PC-9 (cell line): ENCODE measurements at regions not wholly inside any gene's neighbourhood (a gene's known extent, or its start where the extent isn't known, plus 50 kb on each side); places are given as distances from the start of the nearest gene placed in this dataset.

Experiments
- BruUV-seq: library from RNA; stranded (reverse); fragments of 400-500 nt; replicated peaks from 2 replicates; lab custom pipeline; 2021; lab: Mats Ljungman, UMichigan
- CTCF ChIA-PET: fragments of 300-600 bp; sonication (Branson Sonifier 250); formaldehyde crosslinking; loops from one replicate; lab custom pipeline; 2022; ENCODE audit warnings: antibody characterized with exemption; lab: Charles Lee
- POLR2A ChIA-PET: fragments of 300-600 bp; sonication (Branson Sonifier 250); formaldehyde crosslinking; loops from one replicate; lab custom pipeline; 2022; ENCODE audit warnings: antibody characterized with exemption; ENCODE audit not compliant: unreplicated experiment; lab: Charles Lee
- DNase-seq, 2 experiments: peaks; one replicate each; pipeline versions ENCODE4 v3.0.0 to v3.0.0-alpha.2; 2015 to 2022; ENCODE audit warnings: mixed read lengths in 1 of 2
- H2AFZ ChIP-seq: fragments of 200-600 bp; sonication (generic); 2 replicates; pipeline ENCODE4 v1.8.1; 2017; ENCODE audit warnings: antibody characterized with exemption
- H3F3A ChIP-seq: fragments of 200-600 bp; sonication (generic); 2 replicates; pipeline ENCODE4 v1.8.1; 2017; ENCODE audit warnings: antibody characterized with exemption, mild to moderate bottlenecking, low read depth; ENCODE audit not compliant: insufficient read depth
- H3K27ac ChIP-seq: fragments of 200-600 bp; sonication (generic); 2 replicates; pipeline ENCODE4 v1.6.1; 2016; ENCODE audit warnings: mixed run types
- H3K27me3 ChIP-seq: fragments of 200-600 bp; sonication (generic); 2 replicates; pipeline ENCODE4 v1.6.1; 2016; ENCODE audit warnings: low read depth, mixed run types; ENCODE audit not compliant: insufficient read depth
- H3K36me3 ChIP-seq: fragments of 200-600 bp; sonication (generic); 2 replicates; pipeline ENCODE4 v1.6.1; 2016; ENCODE audit warnings: low read depth, mixed run types
- H3K4me1 ChIP-seq: fragments of 200-600 bp; sonication (generic); replicated peaks from 2 replicates; pipeline ENCODE4 v1.6.1; 2016; ENCODE audit warnings: mixed run types; ENCODE audit not compliant: insufficient read depth
- H3K4me2 ChIP-seq: fragments of 200-600 bp; sonication (generic); 2 replicates; pipeline ENCODE4 v1.6.1; 2017; ENCODE audit warnings: mixed run types
- H3K4me3 ChIP-seq: fragments of 200-600 bp; sonication (generic); 2 replicates; pipeline ENCODE4 v1.6.1; 2016; ENCODE audit warnings: mixed run types
- H3K79me2 ChIP-seq: fragments of 200-600 bp; sonication (generic); 2 replicates; pipeline ENCODE4 v1.6.1; 2017; ENCODE audit warnings: low read depth, mixed run types
- H3K9me2 ChIP-seq: fragments of 200-600 bp; sonication (generic); 2 replicates; pipeline ENCODE4 v1.8.1; 2017; ENCODE audit warnings: mild to moderate bottlenecking; ENCODE audit not compliant: insufficient read depth
- H3K9me3 ChIP-seq: fragments of 200-600 bp; sonication (generic); 2 replicates; pipeline ENCODE4 v1.8.1; 2016; ENCODE audit warnings: low read depth; ENCODE audit not compliant: insufficient read depth
- H4K20me1 ChIP-seq: fragments of 200-600 bp; sonication (generic); 2 replicates; pipeline ENCODE4 v1.8.1; 2017; ENCODE audit not compliant: insufficient read depth
- CTCF ChIP-seq: fragments of 200-600 bp; sonication (generic); conservative IDR thresholded peaks from 2 replicates; pipeline ENCODE4 v1.6.1; 2017; ENCODE audit warnings: mixed run types, antibody characterized with exemption, mild to moderate bottlenecking, moderate library complexity
- EZH2 ChIP-seq: fragments of 200-600 bp; sonication (generic); IDR thresholded peaks from 2 replicates; pipeline ENCODE4 v1.8.0; 2017; ENCODE audit warnings: antibody characterized with exemption, low read depth
- intact Hi-C: fragments of 100-400 bp; cut with micrococcal nuclease; formaldehyde crosslinking; loops from one replicate; pipeline ENCODE4 v1.10.0; 2022; ENCODE audit not compliant: unreplicated experiment

DNA sequence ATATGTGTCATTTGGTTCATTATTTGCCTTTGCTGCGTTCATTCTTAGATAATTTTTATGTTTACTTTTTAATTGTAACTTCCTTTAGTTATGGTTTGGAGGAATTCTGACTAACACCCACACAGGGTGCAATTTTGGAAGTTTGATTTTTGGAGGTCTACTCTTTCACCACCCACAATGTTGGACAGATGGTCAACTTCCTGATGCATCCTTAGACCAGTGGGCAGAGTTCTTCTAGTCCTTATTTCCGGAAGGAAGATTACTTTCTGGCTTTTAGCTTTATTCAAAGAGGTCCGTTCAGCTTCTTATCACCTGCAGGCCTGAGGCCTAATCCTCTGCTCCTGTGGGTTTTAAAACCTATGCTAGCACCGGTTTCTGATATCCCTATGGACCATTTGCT, 126.7 kb downstream of the MTX3 start:
- TF ChIP-seq CTCF (no peak), EZH2 (no peak)
- H2AFZ ChIP-seq, result no peak overlapping the region
- BruUV-seq, result no TSS peak
- no peaks in the 10 kb centered on the region for H3K36me3 ChIP-seq
- no peak overlapping the region for H3K4me2 ChIP-seq
- no peaks in the 10 kb centered on the region for H4K20me1 ChIP-seq
- no peaks in the 10 kb centered on the region for H3K9me3 ChIP-seq
- no peak overlapping the region for H3K4me3 ChIP-seq
- intact Hi-C loops, result no loop called here
- no peaks in the 10 kb centered on the region for H3K4me1 ChIP-seq
- DNase-seq, result no peak
- CTCF ChIA-PET, result no interaction called here
- no peak overlapping the region for H3K27ac ChIP-seq
- no peaks in the 10 kb centered on the region for H3K27me3 ChIP-seq
- H3F3A ChIP-seq, result no peaks in the 10 kb centered on the region; the same call in 1 of the 2 replicates
- H3K9me2 ChIP-seq, result no peaks in the 10 kb centered on the region
- POLR2A ChIA-PET, result no interaction called here
- H3K79me2 ChIP-seq, result no peaks in the 10 kb centered on the region

- H3K4me3 ChIP-seq, result no peak overlapping the region
- H3K4me1 ChIP-seq, result no peaks in the 10 kb centered on the region
- POLR2A ChIA-PET, result no interaction called here
- no TSS peak for BruUV-seq
- H3K27ac ChIP-seq, result no peak overlapping the region
- no peaks in the 10 kb centered on the region for H3K36me3 ChIP-seq
- CTCF ChIA-PET, result no interaction called here
- no peaks in the 10 kb centered on the region for H3K9me2 ChIP-seq
- DNase-seq, result no peak
- H3F3A ChIP-seq, result no peaks in the 10 kb centered on the region; the same call in 1 of the 2 replicates
- no peak overlapping the region for H3K4me2 ChIP-seq
- no peak overlapping the region for H2AFZ ChIP-seq
- no peaks in the 10 kb centered on the region for H3K27me3 ChIP-seq
- TF ChIP-seq EZH2 (no peak), CTCF (no peak)
- intact Hi-C loops, result loop anchor here (2.0 to 5.0 kb wide), 2 partner anchors 157 to 835 kb away; no protein-coding TSS in a partner anchor
- H3K9me3 ChIP-seq, result no peaks in the 10 kb centered on the region
- no peaks in the 10 kb centered on the region for H3K79me2 ChIP-seq
- H4K20me1 ChIP-seq, result no peaks in the 10 kb centered on the region
These were observed 131.5 kb downstream of the MTX3 start for GRCh38 chr5:79859588-79859987.

DNA sequence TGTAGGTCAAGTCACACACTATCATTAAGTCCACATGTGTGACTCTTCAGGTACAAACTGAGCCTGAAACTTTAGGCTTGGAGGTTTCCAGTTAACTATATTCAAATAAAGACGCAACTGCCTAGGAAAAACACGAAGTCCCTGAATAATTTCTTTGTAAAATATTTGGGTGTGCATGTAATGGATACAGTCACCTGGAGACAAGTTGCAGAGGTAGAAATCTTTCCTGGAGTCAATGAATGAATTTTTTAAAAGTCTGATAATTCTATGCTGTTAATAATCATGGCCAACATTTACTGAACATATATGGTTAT, 132.7 kb downstream of the MTX3 start:
- CTCF ChIA-PET, result interaction anchor here (0.5 kb wide), 1 partner anchor 225 kb away, joined by 4 read pairs; no protein-coding TSS in a partner anchor

More for the DNA sequence above, 132.7 kb downstream of the MTX3 start:
- Histone ChIP-seq H3K4me1 (no peaks in the 10 kb centered on the region), H4K20me1 (no peaks in the 10 kb centered on the region), H3K79me2 (no peaks in the 10 kb centered on the region), H3K9me3 (no peaks in the 10 kb centered on the region), H3K36me3 (no peaks in the 10 kb centered on the region), H3K9me2 (no peaks in the 10 kb centered on the region), H3F3A (no peaks in the 10 kb centered on the region; the same call in 1 of the 2 replicates), H2AFZ (no peak overlapping the region), H3K4me3 (no peak overlapping the region), H3K4me2 (no peak overlapping the region), H3K27ac (no peak overlapping the region), H3K27me3 (no peaks in the 10 kb centered on the region)
- intact Hi-C loops, result loop anchor here (1.0 to 5.0 kb wide), 3 partner anchors 156 to 834 kb away; no protein-coding TSS in a partner anchor
- TF ChIP-seq CTCF, result no peak; the same call in 1 of the 2 replicates
- no peak for TF ChIP-seq EZH2
- no peak for DNase-seq
- POLR2A ChIA-PET, result interaction anchor here (0.5 kb wide), 1 partner anchor 741 kb away, joined by 5 read pairs; no protein-coding TSS in a partner anchor
- BruUV-seq, result no TSS peak
